ENCODE measurements at regions not wholly inside any gene's neighbourhood (a gene's known extent, or its start where the extent isn't known, plus 50 kb on each side); places are given as distances from the start of the nearest gene placed in this dataset.

DNA sequence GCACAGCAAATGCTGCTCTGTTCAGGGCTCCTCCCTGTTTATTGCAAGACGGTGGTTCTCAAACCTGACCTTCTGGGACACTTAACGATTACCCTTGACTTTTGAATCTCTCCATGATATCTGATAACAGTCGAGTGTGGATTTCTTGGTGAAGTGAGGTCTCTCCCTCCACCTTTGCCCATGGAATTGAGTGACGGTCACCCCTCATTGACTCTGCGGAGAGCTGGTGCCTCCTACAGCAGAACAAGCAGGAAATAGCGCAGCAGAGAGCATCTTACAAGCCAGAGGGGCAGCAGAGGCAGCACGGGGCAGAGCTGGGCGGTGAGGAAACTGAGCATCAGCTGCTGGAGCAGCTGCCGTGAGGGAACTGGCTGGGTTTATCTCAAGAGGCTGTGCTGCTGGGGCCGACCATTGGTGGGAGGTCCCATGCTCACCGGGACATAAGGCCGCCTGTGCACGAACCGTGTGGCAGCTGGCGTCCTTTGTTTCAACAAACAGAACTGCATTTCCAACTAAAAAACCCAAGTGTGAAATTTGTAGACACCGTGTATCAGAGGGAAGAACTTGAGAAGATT is 189.8 kb downstream of the MTRR start:
- TF ChIP-seq, protein P1, sequence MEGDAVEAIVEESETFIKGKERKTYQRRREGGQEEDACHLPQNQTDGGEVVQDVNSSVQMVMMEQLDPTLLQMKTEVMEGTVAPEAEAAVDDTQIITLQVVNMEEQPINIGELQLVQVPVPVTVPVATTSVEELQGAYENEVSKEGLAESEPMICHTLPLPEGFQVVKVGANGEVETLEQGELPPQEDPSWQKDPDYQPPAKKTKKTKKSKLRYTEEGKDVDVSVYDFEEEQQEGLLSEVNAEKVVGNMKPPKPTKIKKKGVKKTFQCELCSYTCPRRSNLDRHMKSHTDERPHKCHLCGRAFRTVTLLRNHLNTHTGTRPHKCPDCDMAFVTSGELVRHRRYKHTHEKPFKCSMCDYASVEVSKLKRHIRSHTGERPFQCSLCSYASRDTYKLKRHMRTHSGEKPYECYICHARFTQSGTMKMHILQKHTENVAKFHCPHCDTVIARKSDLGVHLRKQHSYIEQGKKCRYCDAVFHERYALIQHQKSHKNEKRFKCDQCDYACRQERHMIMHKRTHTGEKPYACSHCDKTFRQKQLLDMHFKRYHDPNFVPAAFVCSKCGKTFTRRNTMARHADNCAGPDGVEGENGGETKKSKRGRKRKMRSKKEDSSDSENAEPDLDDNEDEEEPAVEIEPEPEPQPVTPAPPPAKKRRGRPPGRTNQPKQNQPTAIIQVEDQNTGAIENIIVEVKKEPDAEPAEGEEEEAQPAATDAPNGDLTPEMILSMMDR (IDR thresholded peaks at IDR 0.05): no peak
- TF ChIP-seq POLR2AphosphoS5 (IDR thresholded peaks at IDR 0.05) (no peak), POLR2A (IDR thresholded peaks at IDR 0.05) (no peak), EP300 (IDR thresholded peaks at IDR 0.05; ENCODE audit: low read depth) (no peak)

All from transverse colon (tissue), 4 donors.